ENCODE measurements at regions not wholly inside any gene's neighbourhood (a gene's known extent, or its start where the extent isn't known, plus 50 kb on each side); places are given as distances from the start of the nearest gene placed in this dataset.

- no peak for DNase-seq
Measured at GRCh38 chr13:106172176-106172905, 363.1 kb downstream of the EFNB2 start.

DNA sequence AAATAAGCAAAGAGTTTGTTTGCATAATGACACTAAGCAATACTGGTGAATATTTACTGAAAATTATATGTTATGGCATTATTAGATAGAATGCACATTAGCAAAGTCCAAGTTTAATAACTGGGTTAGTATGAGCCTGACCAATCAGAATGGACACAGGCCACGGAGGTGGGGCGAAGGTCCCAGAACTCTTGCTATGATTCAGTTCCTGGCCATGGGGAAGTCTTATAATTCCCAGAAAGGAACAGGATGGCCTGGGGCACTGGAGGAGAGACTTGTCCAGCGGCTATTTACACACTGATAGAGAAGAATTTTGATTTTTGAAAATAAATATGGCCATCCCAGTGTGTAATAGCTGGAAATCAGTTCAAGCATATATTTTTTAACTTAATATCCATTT, 372.0 kb downstream of the EFNB2 start:
- DNase-seq: no peak

DNA sequence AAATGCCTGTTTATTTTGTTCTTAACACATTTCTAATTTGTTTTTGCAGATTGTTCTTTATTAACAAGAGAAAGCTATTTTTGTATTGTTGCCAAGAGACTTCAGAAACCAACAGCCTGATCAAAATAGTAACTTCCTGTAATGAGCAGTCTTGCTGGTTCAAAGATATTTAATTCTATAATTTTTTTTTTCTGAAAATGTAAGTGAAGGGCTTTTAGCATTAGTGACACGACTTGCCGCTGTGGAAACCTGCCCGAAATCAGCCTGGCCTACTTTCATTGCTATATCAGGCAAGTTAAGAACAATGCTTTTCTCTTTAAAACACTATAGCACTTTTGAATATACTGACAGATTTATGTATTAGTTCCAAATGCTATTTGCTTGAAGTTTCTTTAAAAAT, 374.3 kb downstream of the EFNB2 start:
- DNase-seq: no peak

- DNase-seq: no peak
Measured at GRCh38 chr13:106159295-106160195, 375.9 kb downstream of the EFNB2 start.

DNA sequence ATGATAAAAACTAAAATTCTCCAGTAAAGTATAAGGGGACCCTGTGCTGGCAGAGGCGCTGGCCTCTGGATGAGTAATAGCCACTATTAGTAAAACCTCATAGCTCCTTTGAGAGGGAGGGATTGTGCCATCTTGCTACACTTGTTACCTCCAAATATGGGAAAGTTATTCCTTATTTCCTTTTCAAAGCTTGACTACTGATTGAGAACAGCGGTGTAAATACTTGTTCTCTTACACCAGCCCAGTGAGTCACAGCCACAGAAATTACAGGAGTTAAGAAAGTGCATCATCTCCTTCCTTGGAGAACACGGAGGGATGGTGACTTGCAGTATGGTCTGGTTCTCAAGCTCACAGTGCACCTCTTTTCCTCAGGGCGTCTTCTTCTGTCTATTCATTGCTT, 379.0 kb downstream of the EFNB2 start:
- DNase-seq: no peak

DNA sequence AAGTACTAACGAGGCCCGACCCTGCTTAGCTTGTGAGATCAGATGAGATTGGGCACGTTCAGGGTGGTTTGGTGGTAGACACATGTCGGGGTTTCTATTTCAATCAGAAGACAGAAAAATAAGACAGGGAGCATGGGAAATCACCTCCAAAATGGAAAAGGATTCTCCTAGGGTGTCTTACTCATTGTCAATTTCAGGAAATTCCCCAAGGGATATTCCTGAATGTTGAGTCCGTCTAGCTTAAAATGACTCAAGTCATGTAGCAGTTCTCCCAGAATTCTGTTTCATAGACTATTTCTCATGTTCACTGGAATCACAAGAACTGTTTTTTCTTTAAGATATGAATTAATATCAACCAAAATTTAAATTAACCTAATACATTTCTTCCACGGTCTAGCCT, 380.1 kb downstream of the EFNB2 start:
- DNase-seq: no peak

- no peak for DNase-seq
Measured at GRCh38 chr13:106153876-106154275, 381.6 kb downstream of the EFNB2 start.

DNA sequence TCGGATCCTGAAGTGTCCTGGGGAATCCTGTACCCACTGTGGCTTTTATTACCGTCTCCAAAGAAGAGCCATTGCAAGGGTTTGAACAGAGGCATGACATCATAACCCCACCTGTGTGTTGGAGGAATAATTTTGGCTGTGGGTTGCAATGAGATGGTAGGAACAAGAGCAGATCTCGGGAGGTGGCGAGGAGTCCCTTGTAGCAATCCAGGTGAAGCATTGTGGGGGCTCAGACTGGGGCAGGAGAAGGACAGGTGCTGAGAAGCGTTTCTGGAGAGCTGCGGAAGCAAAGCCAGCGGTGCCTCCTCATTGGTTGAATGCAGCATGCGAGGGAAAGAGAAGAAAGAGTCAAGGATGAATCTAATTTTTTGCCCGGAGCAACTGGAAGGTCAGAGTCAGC, 382.4 kb downstream of the EFNB2 start:
- no peak for DNase-seq

DNA sequence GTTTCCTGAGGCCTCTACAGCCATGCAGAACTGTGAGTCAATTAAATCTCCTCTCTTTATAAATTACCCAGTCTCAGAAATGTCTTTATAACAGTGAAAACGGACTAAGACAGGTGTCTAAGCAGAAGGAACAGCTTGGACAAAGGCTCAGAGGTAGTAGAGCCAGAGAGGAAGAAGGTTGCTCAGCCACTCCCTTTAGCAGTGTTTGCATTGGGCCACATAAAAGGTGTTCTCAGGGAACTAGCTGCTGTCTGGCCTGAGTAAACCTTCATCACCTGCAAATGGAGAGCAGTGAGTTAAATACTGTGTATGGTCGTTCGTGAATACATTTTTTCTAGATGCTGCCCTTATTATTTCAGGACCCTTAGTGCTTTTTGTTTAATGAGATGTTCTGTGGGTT, 383.4 kb downstream of the EFNB2 start:
- no peak for DNase-seq

DNA sequence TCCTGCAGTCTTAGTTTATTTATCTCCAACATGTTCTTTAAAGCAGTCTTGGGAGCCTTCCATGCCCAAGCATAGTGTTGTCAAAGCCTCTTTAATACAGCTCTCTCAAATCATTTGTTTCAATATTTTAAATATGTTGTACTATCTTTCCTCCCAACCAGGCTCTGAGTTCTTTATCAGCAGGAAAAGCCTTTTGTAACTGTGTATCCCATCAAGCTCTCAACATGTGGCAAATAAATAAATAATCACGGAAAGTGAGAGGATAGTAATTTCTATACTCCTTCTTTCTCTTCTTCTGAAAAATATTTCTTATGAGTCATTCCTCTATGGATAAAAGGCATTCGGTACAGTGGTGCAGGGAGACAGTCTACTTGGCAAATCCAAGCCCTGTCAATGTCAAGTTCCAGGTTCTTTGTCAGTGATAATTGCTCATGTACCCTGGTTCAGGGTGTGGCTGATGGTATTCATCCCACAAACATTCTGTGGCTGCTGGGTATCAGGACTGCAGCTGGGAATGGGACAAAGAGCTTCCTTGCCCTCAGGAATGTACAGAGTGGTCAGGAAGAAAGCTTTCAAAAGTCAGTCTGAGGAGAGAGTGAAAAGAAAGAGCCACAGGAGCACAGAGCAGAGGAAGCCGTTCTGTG, 384.3 kb downstream of the EFNB2 start:
- no peak for DNase-seq

GRCh38 chr13:106145997-106146864, 389.2 kb downstream of the EFNB2 start:
- DNase-seq: no peak

- no peak for DNase-seq
Measured at GRCh38 chr13:106145070-106145469, 390.4 kb downstream of the EFNB2 start.

DNA sequence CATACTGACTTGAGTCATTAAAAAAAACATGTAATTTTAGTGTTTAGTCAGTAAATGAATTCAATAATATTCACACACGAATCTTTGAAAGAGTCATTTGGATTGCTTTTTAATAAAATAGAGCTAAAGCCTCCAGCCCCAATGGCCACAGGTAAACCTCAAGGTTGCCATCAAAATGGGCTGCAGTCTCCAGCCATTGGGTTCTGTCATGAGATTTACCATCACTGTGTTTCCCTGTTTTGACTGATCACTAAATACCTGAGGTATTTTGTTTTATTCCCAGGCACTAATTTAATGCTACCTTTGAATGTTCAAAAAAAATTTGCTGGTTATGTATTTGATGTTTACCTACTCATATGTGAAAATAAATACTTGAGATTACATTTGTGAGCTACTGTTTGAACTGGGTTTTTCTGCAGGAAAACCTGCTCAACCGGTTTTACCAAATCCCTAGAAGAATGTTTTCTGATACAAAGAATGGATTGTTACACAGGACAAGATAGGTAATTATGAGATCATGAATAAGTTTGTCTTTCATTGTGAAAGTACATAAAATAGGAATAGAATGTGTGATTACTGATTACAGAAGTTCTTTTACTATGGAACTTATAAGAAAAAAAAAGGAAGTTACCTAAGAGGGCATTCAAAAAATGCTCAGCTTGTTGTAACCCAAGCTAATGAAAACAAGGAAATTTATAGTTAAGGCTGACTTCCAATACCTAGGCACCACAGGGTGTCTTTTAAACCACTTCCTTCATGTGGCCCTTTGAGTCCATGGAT, 391.3 kb downstream of the EFNB2 start:
- DNase-seq: no peak

DNA sequence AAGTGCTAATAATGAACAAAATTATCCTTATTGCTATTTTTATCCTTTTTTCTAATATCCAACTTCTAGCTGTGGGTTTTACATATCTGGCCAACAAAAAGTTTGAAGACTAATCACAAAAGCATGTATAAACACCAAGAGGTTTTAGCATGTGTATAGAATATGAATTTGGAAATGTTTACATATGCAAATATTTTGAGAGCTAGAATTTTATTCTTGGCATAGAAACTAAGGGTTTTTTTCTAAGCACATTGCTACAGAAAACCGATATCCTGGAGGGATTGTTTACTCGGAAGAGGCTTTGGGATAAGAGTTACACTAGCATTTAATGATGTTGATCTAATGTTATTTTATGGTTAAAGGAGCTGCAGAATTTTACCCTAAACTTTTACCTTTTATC, 392.1 kb downstream of the EFNB2 start:
- no peak for DNase-seq

- no peak for DNase-seq
Measured at GRCh38 chr13:106140476-106140875, 395.0 kb downstream of the EFNB2 start.

DNA sequence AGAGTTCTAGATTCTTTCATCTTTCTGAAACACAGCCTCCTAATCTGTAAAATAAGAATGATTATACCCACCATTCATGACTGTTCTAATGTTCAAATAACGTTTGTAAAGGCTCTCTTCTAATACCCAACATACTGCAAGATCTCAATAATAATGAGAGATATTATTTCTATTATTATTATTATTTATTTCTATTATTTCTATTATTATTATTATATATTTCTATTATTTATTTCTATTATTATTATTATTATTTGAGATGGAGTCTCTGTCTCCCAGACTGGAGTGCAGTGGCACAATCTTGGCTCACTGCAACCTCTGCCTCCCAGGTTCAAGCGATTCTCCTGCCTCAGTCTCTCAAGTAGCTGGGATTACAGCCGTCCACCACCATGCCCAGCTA, 395.5 kb downstream of the EFNB2 start:
- DNase-seq: no peak

DNA sequence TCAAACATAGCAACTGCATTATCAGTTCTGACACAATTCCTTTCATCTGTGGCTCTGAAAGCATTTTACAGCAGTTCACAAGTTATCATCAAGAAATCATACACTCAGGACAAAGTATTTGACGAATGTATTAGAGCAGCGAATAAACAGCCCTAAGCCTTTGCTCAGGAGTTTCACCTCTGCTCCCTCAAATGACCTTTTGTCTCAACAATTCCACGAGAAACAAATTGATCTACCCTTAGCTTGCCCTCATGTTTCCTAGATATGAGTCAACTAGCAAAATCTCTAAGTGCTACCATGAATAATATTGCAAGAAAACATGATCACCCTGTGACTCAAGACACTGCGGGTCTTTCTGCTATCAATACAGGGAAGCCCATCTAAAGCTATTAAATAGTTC, 396.1 kb downstream of the EFNB2 start:
- DNase-seq: no peak

DNA sequence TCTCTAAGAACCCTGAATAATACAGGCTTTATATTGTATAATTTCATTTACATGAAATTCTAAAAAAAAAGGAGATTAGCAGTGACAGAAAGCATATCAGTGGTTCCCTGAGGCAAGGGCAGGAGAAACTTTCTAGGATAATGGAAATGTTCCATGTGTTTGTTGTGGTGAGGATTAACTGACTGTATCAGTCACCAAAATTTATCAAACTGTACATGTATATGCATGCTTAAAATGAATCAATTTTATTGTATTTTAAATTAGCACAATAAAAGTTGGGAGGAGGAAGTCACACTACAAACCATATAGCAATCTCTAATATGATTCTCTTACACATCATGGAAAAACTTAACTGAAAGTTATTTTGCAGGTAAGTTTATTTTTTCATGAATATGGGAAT, 396.8 kb downstream of the EFNB2 start:
- no peak for DNase-seq

GRCh38 chr13:106133025-106133424, 402.4 kb downstream of the EFNB2 start:
- no peak for DNase-seq

DNA sequence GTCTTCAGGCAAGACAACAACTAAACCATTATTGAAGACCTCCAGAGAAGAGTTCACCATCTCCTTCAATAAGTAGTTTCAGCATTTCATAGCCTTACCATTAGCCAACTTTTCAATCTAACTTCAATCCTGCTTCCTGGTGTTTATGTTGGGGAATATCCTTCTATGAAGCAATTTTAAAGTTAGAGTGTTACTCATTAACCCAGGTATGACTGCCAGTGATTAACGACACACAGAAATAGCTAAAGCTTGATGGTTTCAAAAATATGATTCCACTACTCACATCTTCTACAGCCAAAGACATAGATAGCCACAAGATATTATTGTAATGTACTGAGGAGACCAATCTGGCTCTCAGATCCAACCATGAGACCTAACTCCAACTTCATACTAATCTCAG, 403.2 kb downstream of the EFNB2 start:
- DNase-seq: no peak

- no peak for DNase-seq
Measured at GRCh38 chr13:106129993-106130392, 405.5 kb downstream of the EFNB2 start.

GRCh38 chr13:106129273-106129672, 406.2 kb downstream of the EFNB2 start:
- DNase-seq: no peak

Measured in hippocampal formation (tissue), 2 donors.